ENCODE measurements at regions not wholly inside any gene's neighbourhood (a gene's known extent, or its start where the extent isn't known, plus 50 kb on each side); places are given as distances from the start of the nearest gene placed in this dataset.

DNA sequence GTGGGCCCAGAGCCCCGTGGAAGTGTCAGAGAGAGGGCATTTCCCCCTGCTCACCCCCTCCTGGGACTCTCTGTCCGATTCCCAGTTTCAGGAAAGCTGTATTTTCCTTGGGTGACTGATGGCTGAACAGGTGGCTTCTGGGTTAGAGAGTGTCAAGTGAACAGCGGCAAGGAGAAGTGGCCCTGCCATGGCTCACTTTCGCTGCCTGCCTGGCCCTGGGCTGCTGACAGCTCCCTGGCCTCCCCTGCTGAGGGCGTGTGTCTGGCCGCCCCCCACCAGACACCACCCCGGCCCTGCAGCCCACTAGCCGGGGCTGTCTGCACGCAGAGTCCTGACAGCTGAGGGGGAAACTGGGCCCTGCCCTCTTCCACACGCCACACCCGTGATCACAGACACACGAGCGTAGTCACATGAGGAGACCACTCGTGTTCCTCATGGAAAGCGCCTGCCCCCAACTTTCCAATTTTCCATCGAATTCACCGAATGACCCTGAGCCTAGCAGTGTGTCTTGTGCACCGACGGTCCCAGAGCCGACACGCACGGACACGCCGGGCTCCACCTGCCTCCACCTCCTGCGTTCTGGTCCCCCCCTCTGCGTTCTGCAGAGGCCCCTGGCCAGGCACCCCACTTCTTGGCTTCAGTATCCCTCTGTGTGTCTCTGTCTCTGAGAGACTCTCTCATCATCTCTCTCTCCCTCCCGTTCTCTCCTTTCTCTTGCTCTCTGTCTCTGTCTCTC, 60.6 kb upstream of the CASZ1 start:
- Histone ChIP-seq H3K4me1 (ENCODE audit: control insufficient read depth in 2 of 2, insufficient read depth in 2 of 2, low read length in 2 of 2) (peaks cover 4 to 10% of the 10 kb centered on the region in 2 donors), H3K9me3 (ENCODE audit: control insufficient read depth in 2 of 2, low read length in 2 of 2) (no peaks in the 10 kb centered on the region), H3K27me3 (ENCODE audit: control insufficient read depth in 2 of 2, insufficient read depth in 2 of 2, low read length in 2 of 2) (peaks cover 0 to 4% of the 10 kb centered on the region in 2 donors), H3K36me3 (ENCODE audit: control insufficient read depth in 2 of 2, insufficient read depth in 2 of 2, low read length in 2 of 2) (no peaks in the 10 kb centered on the region), H3K9ac (ENCODE audit: low read depth in 1 of 2, low read length in 2 of 2) (no peak overlapping the region), H3K27ac (ENCODE audit: low read depth in 2 of 2, low read length in 2 of 2) (no peak overlapping the region), H3K4me3 (ENCODE audit: low read length in 2 of 2) (no peak overlapping the region)

DNA sequence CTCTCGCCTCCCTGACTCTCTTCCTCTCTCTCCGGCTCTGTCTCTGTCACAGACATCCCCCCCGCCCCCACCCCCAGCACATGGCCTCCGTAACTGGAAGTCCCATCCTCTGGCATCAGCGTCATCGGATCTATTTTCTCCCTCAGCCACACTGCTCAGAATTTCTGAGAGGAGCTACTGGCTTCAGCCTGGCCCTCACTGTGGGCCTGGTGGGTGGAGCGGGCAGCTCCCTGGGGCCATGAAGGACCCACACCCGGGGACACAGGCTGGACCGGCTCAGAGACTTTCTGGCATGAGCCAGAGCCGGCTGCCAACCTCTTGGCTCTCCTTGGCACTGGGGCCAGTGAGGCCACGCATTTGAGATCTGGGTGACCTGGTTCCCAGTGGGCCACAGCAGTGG, 61.2 kb upstream of the CASZ1 start:
- no peak overlapping the region for H3K4me3 ChIP-seq (ENCODE audit: low read length in 2 of 2)
- no peaks in the 10 kb centered on the region for H3K9me3 ChIP-seq (ENCODE audit: control insufficient read depth in 2 of 2, low read length in 2 of 2)
- no peak overlapping the region for H3K27ac ChIP-seq (ENCODE audit: low read depth in 2 of 2, low read length in 2 of 2)
- peaks cover 0 to 4% of the 10 kb centered on the region in 2 donors for H3K27me3 ChIP-seq (ENCODE audit: control insufficient read depth in 2 of 2, insufficient read depth in 2 of 2, low read length in 2 of 2)
- H3K36me3 ChIP-seq (ENCODE audit: control insufficient read depth in 2 of 2, insufficient read depth in 2 of 2, low read length in 2 of 2) = no peaks in the 10 kb centered on the region
- no peak overlapping the region for H3K9ac ChIP-seq (ENCODE audit: low read depth in 1 of 2, low read length in 2 of 2)
- peaks cover 4 to 10% of the 10 kb centered on the region in 2 donors for H3K4me1 ChIP-seq (ENCODE audit: control insufficient read depth in 2 of 2, insufficient read depth in 2 of 2, low read length in 2 of 2)

DNA sequence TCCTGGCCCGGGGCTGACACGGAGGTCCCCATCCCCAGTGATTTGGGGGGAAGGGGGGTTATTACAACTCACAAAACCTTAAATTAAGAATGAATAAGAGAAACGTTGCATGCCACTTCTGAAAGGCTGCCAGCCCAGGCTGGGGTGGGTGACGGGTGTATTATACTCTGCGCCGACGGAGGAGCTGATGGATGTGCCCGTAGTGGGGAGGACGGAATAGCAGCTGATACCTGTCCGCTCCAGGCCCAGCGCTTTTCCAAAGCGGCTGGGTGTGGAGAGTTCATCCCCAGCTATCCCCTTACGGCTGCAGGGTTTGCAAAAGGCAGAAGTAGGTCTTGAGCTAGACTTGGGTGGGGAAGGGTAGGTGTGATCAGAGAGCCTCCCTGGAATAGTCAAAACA, 63.8 kb upstream of the CASZ1 start:
- no peak overlapping the region for H3K27ac ChIP-seq (ENCODE audit: low read depth in 2 of 2, low read length in 2 of 2)
- no peak overlapping the region for H3K9ac ChIP-seq (ENCODE audit: low read depth in 1 of 2, low read length in 2 of 2)
- H3K36me3 ChIP-seq (ENCODE audit: control insufficient read depth in 2 of 2, insufficient read depth in 2 of 2, low read length in 2 of 2) = no peaks in the 10 kb centered on the region
- no peak overlapping the region for H3K4me3 ChIP-seq (ENCODE audit: low read length in 2 of 2)
- H3K27me3 ChIP-seq (ENCODE audit: control insufficient read depth in 2 of 2, insufficient read depth in 2 of 2, low read length in 2 of 2) = peaks cover 7 to 13% of the 10 kb centered on the region in 2 donors
- peaks cover 4 to 10% of the 10 kb centered on the region in 2 donors for H3K4me1 ChIP-seq (ENCODE audit: control insufficient read depth in 2 of 2, insufficient read depth in 2 of 2, low read length in 2 of 2)
- no peaks in the 10 kb centered on the region for H3K9me3 ChIP-seq (ENCODE audit: control insufficient read depth in 2 of 2, low read length in 2 of 2)

DNA sequence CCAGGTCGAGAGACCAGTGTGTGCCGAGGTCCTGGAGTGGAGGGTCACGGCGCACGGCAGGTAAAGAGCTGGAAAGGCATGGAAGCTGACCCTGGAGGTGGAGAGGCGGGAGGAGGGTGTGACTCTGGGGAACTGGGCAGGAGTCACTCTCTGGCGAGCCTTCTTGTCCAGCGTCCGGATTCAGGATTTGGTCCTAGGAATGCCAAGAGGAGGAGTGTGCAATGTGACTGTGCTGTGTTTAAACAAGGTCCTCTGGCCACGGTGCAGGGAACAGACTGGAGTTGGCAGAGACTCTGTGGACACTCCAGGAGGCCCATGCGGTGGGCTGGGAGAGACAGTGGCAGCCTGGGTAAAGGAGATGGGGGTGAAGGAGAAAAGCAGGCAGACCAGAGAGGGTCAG, 64.2 kb upstream of the CASZ1 start:
- no peak overlapping the region for H3K27ac ChIP-seq (ENCODE audit: low read depth in 2 of 2, low read length in 2 of 2)
- H3K4me3 ChIP-seq (ENCODE audit: low read length in 2 of 2) = no peak overlapping the region
- no peaks in the 10 kb centered on the region for H3K36me3 ChIP-seq (ENCODE audit: control insufficient read depth in 2 of 2, insufficient read depth in 2 of 2, low read length in 2 of 2)
- H3K9me3 ChIP-seq (ENCODE audit: control insufficient read depth in 2 of 2, low read length in 2 of 2) = no peaks in the 10 kb centered on the region
- no peak overlapping the region for H3K9ac ChIP-seq (ENCODE audit: low read depth in 1 of 2, low read length in 2 of 2)
- peaks cover 7 to 13% of the 10 kb centered on the region in 2 donors for H3K27me3 ChIP-seq (ENCODE audit: control insufficient read depth in 2 of 2, insufficient read depth in 2 of 2, low read length in 2 of 2)
- H3K4me1 ChIP-seq (ENCODE audit: control insufficient read depth in 2 of 2, insufficient read depth in 2 of 2, low read length in 2 of 2) = peaks cover 4 to 10% of the 10 kb centered on the region in 2 donors

DNA sequence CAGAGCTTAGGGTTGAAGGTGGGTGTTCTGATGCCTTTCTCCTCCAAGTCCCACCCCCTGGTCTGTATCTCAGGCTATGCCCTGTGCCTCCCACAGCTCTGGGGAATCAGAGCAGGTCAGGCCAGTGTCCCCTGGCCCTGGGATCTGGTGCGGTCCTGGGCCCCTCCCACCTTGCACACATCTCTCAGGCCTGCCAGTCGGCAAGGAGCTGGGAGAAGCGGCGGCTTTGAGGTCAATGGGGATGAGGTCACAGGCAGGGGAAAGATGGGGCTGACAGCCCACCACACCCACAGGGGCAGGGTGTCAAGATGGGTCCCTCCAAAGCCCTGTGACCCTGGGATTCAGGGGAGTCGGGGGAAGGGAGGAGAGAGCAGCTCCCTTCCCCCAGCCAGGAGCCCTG, 65.4 kb upstream of the CASZ1 start:
- H3K27me3 ChIP-seq (ENCODE audit: control insufficient read depth in 2 of 2, insufficient read depth in 2 of 2, low read length in 2 of 2) = peaks cover 7 to 13% of the 10 kb centered on the region in 2 donors
- no peak overlapping the region for H3K27ac ChIP-seq (ENCODE audit: low read depth in 2 of 2, low read length in 2 of 2)
- peaks cover 9 to 10% of the 10 kb centered on the region in 2 donors for H3K4me1 ChIP-seq (ENCODE audit: control insufficient read depth in 2 of 2, insufficient read depth in 2 of 2, low read length in 2 of 2)

DNA sequence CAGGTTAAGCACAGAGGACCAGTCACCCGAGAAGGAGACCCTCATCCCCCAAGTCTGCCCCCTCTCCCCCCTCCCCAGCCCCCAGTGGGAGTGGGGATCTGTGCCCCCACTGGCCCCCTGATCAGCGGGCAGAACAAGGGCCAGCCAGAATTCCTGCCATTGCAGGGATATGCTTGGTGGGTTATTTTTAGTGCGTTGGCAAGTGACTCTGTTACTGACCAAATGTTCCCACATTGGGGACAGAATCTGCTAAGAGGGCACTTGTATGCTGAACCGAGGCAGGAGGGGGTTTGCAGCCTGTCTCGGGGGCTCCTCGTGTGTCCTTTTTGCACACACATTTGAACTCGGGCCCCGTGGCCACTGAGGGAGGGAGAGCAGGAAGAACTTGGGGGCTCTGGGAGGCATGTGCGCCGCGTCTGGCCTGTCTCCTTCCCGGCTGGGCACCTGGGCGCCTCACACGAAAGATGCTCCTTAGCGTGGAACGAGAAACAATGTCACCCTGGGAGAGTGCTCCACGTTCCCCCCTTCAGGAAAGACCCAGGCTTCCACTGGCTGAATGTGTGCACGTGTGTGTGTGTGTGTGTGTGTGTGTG, 66.4 kb upstream of the CASZ1 start:
- peaks cover 7 to 17% of the 10 kb centered on the region in 2 donors for H3K27me3 ChIP-seq (ENCODE audit: control insufficient read depth in 2 of 2, insufficient read depth in 2 of 2, low read length in 2 of 2)

More for the DNA sequence above, 65.4 kb upstream of the CASZ1 start:
- Histone ChIP-seq H3K4me3 (ENCODE audit: low read length in 2 of 2) (no peak overlapping the region), H3K9me3 (ENCODE audit: control insufficient read depth in 2 of 2, low read length in 2 of 2) (no peaks in the 10 kb centered on the region), H3K9ac (ENCODE audit: low read depth in 1 of 2, low read length in 2 of 2) (no peak overlapping the region), H3K36me3 (ENCODE audit: control insufficient read depth in 2 of 2, insufficient read depth in 2 of 2, low read length in 2 of 2) (no peaks in the 10 kb centered on the region)

DNA sequence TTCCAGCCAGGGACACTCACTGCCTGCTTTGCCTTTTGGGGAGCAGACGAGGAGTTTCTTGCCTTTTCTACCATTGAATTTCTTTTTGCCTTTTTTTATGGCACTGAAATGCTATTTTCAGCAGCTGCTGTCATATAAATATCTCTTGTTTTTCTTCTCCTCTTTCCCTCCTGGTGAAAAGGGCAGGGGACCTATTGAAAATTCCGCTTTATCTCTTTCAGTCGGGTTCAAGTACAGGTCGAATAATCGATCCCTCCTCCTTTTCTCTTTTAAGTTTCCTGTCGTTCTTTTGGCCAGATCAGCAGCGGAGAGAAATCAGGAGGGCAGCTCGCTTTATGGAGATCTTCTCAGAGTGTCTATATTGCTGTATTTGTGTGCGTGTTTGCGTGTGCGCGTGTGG, 67.4 kb upstream of the CASZ1 start:
- Histone ChIP-seq H3K27me3 (ENCODE audit: control insufficient read depth in 2 of 2, insufficient read depth in 2 of 2, low read length in 2 of 2) (peaks cover 7 to 13% of the 10 kb centered on the region in 2 donors), H3K9me3 (ENCODE audit: control insufficient read depth in 2 of 2, low read length in 2 of 2) (no peaks in the 10 kb centered on the region), H3K4me1 (ENCODE audit: control insufficient read depth in 2 of 2, insufficient read depth in 2 of 2, low read length in 2 of 2) (peaks cover under 1 to 10% of the 10 kb centered on the region in 2 donors), H3K9ac (ENCODE audit: low read depth in 1 of 2, low read length in 2 of 2) (no peak overlapping the region), H3K36me3 (ENCODE audit: control insufficient read depth in 2 of 2, insufficient read depth in 2 of 2, low read length in 2 of 2) (no peaks in the 10 kb centered on the region), H3K4me3 (ENCODE audit: low read length in 2 of 2) (no peak overlapping the region), H3K27ac (ENCODE audit: low read depth in 2 of 2, low read length in 2 of 2) (no peak overlapping the region)

More for the DNA sequence above, 66.4 kb upstream of the CASZ1 start:
- Histone ChIP-seq H3K36me3 (ENCODE audit: control insufficient read depth in 2 of 2, insufficient read depth in 2 of 2, low read length in 2 of 2) (no peaks in the 10 kb centered on the region), H3K9ac (ENCODE audit: low read depth in 1 of 2, low read length in 2 of 2) (no peak overlapping the region), H3K4me1 (ENCODE audit: control insufficient read depth in 2 of 2, insufficient read depth in 2 of 2, low read length in 2 of 2) (peaks cover 10 to 15% of the 10 kb centered on the region in 2 donors), H3K27ac (ENCODE audit: low read depth in 2 of 2, low read length in 2 of 2) (no peak overlapping the region), H3K9me3 (ENCODE audit: control insufficient read depth in 2 of 2, low read length in 2 of 2) (no peaks in the 10 kb centered on the region), H3K4me3 (ENCODE audit: low read length in 2 of 2) (no peak overlapping the region)

DNA sequence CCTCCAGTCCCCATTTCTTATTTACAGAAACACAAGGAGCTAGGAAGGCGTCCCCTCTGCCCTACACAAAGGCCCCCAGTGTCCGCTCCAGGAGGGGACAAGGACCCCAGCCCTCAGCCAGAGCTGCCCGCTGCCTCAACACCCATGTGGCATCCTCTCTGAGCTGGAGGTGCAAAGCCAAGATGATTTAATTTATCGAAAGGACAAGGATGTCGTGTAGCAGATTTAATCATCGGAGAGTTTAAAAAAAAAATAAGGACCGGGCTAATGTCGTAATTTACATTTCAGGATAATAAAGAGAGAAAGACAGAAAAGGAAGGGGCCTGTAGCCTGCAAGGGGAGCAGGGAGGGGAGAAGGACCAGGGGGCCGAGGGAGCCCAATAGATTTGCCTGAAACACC, 68.3 kb upstream of the CASZ1 start:
- no peak overlapping the region for H3K9ac ChIP-seq (ENCODE audit: low read depth in 1 of 2, low read length in 2 of 2)
- no peak overlapping the region for H3K27ac ChIP-seq (ENCODE audit: low read depth in 2 of 2, low read length in 2 of 2)
- peaks cover 0 to 10% of the 10 kb centered on the region in 2 donors for H3K4me1 ChIP-seq (ENCODE audit: control insufficient read depth in 2 of 2, insufficient read depth in 2 of 2, low read length in 2 of 2)
- H3K36me3 ChIP-seq (ENCODE audit: control insufficient read depth in 2 of 2, insufficient read depth in 2 of 2, low read length in 2 of 2) = no peaks in the 10 kb centered on the region
- no peak overlapping the region for H3K4me3 ChIP-seq (ENCODE audit: low read length in 2 of 2)
- H3K9me3 ChIP-seq (ENCODE audit: control insufficient read depth in 2 of 2, low read length in 2 of 2) = no peaks in the 10 kb centered on the region
- peaks cover 7 to 13% of the 10 kb centered on the region in 2 donors for H3K27me3 ChIP-seq (ENCODE audit: control insufficient read depth in 2 of 2, insufficient read depth in 2 of 2, low read length in 2 of 2)

DNA sequence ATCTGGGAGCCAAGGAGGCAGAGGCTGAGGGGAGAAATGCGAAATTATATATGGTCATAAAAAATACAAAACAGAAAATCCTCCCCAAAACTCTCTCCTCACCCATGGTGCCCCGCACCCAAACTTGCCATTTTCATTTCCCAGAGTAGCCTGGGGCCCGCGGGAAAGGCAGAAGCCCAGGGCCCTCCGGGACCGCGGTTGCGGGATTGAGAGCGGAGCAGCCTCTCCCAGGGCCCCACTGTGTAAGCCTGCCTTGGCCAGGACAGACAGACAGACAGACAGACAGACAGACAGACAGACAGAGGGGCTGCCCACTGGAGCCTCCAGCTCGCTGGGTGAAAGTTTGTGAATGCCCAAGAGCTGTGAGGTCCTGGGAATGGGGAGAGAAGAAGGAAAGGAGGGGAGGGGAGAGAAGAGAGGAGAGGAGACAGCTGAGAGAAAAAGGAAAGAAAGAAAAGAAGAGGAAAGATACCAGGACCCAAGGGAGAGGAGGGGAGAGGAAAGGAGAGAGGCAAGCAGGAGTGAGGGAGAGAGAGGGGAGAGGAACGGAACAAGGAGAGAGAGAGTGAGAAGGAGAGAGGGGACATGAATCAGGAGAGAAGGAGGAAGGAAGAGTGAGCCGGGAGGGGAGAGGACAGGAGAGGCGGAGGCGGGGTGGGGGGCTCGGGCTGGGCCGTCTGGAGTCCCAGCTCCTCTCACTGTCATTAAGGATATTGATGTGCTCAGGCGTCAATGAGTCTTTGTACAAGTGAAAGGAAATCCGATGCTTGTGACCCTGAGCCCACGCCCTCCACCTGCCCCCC, 69.3 kb upstream of the CASZ1 start:
- no peak overlapping the region for H3K9ac ChIP-seq (ENCODE audit: low read depth in 1 of 2, low read length in 2 of 2)
- no peak overlapping the region for H3K27ac ChIP-seq (ENCODE audit: low read depth in 2 of 2, low read length in 2 of 2)
- H3K4me3 ChIP-seq (ENCODE audit: low read length in 2 of 2) = no peak overlapping the region
- H3K9me3 ChIP-seq (ENCODE audit: control insufficient read depth in 2 of 2, low read length in 2 of 2) = no peaks in the 10 kb centered on the region
- peaks cover 7 to 13% of the 10 kb centered on the region in 2 donors for H3K27me3 ChIP-seq (ENCODE audit: control insufficient read depth in 2 of 2, insufficient read depth in 2 of 2, low read length in 2 of 2)
- no peaks in the 10 kb centered on the region for H3K36me3 ChIP-seq (ENCODE audit: control insufficient read depth in 2 of 2, insufficient read depth in 2 of 2, low read length in 2 of 2)
- peaks cover 0 to 10% of the 10 kb centered on the region in 2 donors for H3K4me1 ChIP-seq (ENCODE audit: control insufficient read depth in 2 of 2, insufficient read depth in 2 of 2, low read length in 2 of 2)
